Epidermal melanocyte (primary cell): ENCODE measurements at regions not wholly inside any gene's neighbourhood (a gene's known extent, or its start where the extent isn't known, plus 50 kb on each side); places are given as distances from the start of the nearest gene placed in this dataset.
"Not testable (repeated sequence)": the region's sequence is repeated elsewhere in the genome, so short reads cannot be mapped to it uniquely, and the experiment has no call there.

Experiments used
- DNase-seq: peaks from one replicate; pipeline ENCODE4 v3.0.0; 2011; ENCODE audit warnings: low spot score; ENCODE audit not compliant: insufficient read length

DNA sequence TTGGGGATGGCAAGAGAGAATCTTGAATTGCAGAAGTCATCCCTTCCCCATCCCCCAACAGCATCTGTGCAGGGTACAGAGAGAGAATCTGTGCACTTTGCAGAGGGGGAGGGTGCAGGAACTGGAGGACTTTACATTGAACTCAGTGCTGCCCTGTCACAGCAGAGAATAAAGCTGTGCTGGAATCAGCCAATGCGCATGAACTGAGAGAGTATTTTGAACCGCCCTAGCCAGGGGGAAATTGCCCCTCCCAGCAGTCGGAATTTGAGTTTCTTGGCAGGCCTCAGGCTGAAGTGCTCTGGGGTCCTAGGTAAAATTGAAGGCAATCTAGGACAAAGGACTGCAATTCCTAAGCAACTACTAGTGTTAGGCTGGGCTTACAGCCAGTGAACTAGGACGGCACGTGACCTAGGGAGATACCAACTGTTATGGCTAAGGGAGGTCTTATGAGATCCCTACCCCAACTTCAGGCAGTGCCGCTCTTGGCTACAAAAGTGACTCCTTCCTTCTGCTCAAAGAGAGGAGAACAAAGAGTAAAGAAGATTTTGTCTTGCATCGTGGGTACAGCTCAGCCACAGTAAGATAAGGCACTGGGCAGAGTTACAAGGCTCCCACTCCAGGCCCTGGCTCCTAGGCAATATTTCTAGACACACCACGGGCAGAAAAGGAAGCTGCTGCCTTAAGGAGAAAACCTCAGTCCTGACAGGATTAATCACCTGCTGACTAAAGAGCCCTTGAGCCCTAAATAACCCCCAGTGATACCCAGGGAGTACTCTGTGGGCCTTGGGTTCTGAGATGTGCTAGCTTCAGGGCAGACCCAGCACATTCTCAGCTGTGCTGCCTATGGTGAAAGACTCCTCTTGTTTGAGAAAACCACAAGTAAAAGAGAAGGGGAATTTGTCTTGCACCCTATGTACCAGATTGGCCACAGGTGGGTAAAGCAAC, 300.5 kb upstream of the ALCAM start:
- no peak for DNase-seq

DNA sequence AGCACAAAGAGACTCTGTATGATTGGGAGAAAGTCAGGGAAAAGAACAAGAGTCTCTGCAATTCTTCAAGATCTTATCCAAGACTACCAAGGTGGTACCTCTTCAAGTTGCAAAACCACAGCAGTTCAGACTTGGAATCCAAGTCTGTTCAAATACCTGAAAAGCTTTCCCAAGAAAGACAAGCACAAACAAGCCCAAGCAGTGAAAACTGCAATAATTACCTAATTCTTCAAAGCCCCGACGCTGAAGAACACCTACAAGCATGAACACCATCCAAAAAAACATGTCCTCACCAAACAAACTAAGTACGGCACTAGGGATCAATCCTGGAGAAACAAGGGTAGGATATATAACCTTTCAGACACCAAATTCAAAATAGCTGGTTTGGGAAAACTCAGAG, 299.3 kb upstream of the ALCAM start:
- DNase-seq = no peak

DNA sequence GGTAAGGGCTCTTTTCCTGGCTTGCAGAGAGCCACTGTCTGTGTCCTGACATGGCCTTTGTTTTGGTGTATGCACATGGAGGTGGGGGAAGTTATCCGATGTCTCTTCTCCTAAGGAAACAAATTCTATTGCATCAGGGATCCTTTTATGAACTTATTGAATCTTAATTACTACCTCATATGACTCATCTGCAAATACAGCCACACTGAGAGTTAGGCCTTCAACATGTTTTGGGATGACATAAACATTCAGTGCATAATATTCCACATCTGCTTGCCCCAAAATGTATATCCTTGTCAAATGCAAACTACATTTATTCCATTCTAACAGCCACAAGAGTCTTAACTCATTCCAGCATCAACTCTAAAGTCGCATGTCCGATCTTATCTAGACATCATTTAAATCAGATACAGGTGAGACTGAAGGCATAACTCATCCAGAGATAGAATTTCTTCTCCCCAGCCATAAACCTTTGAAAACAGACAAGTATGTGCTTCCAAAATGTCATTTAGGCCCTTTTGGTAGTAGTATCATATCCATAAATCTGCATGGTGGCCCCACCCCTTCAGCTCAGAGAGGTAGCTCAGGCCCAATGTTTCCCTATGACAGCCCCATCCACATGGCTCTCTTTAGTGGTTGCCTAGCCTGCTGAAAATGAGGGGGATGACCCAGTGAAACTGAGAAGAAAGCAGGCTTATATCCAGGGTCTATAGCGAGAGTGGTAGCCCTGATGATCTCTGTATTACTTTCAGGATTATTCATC, 289.5 kb upstream of the ALCAM start:
- no peak for DNase-seq

DNA sequence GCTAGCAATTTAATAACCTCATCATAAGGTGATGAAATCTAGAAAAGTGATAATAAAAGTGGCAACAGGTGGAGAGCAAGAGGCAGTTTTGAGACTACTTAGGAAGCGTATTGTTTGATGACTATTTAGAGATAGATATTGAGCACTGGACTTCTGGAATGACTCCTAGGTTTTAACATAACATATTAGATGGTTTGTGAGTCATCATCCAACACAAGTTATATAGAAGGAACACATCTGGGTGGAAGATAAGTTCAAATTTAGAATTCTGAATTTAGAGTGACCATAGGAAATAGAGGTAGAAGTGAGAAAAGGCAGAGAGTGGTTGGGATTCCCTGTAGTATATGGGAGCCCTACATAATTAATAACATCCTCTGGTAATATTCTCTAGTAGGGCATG, 282.8 kb upstream of the ALCAM start:
- DNase-seq = no peak

DNA sequence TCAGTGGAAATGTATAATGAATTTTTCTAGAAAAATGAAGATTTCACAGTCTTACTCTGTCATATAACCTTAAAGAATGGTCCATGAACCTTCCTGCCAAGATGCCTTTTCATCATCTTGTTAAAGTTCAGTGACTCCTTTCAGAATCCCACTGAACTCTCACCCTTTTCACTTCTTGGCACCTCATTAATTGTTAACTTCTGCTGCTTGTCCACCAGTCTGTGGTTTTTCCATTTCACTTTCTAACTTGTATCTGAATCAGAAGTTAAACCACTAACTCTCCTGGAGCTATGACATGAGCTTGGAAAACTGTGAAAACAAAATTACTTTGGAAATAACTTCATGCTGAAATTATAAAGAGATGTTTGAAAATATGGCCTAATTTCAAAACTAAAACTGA, 281.2 kb upstream of the ALCAM start:
- no peak for DNase-seq

DNA sequence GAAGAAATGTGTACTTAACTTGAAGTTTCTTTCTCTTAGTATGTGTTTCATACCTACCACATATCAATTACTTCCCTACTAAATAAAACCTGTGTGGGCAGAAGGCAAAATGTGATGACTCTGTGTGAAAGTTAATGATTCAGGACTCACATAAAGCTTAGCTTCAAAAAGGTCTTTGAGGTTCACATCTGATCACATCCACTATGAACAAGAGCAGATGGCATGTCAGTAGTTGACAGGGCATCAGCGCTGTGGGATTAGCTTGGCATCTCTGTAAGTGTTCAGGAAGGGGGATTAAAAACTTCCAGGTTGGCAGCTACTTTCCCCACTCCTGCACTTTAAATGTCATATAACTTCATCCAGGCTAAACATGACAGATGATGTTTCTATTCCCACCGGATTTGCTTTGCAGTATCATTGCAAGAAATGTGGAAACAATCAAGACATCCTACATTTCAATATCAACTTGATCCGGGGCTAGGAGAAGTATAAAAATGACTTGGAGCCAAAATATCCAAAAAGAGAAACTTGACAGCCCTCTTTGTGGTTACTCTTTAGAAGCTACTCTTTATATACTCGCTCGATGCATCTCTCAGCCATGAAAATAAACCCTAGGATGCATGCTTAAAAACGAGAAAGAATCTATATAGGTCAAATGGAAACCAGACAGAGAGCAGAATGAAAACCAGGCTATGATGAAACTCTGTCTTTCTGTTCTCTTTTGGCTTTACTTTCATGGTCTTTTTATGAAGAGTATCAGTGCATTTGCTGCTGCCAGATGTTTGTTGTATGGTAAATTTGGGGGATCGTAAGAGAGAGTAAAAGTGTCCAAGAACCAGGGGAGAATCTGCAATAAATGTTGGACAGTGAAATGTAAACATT, 273.1 kb upstream of the ALCAM start:
- DNase-seq = no peak

DNA sequence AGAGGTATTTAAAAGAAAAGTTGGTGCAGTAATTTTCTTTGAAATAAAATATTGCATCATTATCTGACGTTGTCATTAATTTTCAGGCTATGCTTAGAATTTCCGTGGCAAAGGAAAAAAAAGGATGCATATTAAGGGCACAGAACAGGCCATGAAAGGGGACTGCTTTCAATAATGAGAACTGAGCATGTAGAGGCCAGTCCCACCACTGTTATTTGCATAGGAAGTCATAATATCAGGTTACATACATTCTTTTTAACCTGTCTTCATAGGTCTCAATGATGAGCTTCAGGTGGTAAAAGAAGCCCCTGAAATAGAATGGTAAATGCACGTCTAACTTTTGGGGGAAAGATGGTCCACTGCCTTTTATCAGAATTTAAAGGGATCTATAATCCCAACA, 272.1 kb upstream of the ALCAM start:
- no peak for DNase-seq

DNA sequence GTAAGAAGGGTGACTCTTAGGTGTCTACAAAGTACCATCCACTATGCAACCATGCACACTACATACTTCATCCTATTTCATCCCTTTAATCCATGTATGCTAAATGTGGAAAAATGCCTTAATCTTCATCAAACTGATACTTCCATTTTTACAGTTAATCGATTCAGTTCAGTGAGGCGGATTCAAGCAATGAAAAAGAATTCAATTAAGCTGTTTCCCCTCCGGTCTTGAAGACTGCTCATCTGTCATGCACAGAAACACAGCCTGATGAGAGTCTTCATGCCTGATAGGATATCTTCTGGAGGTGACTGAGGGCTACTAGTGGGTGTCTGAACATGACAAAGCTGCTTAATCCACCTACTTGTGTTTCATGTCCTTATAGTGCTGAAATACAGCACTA, 270.6 kb upstream of the ALCAM start:
- no peak for DNase-seq

DNA sequence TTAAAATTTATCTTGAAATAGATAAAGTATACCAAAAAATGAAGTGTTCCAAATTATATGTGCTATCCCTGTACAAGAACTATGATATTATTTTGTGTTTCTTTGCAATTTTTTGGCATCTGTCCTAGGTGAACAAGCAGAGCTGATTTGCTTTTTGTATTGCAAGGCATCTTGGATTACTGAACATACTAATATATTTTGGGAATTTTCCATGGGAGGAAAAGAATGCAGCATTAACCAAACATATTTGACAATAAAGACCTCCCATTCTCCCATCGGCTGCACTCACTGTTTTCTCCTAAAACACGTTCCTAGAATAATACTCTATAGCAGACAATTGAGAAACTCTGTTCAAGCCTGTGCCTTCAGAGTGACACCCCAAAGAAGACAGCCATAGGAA, 265.1 kb upstream of the ALCAM start:
- DNase-seq = no peak

DNA sequence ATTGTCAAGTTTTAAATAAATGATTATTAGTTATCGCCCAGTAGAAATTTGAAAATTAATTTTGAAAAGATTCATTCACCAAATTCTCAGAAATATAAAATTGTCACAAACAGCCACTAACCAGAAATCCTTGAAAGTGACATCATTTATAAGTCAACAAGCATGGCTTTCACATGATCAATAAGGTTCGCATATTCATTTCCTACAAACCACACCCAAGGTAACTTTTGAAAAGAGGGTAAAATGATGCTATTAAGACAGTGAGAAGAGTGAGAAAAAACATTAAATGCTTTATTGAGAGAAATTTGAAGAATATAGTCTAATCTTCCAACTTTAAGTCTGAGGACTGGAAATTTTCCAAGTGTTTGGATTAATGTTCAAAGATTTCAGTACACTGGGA, 263.6 kb upstream of the ALCAM start:
- DNase-seq = no peak

DNA sequence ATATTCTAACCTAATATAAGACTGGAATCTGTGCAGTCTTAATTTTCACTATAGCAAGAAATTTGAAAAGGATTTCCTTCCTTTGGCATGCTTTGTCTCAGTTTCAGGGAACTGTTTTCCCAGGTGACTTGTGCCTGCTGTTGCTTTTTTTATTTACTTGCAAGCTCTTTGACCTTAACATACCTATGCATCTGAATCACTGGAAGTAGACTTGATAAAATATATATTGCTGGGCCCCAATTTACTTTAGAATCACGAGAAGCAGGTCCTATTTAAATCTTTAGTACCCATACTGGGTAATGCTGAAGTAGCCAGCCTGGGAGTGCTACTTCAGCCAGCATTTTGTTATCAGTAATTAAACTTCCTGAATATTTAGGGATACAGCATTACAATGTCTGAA, 257.9 kb upstream of the ALCAM start:
- no peak for DNase-seq

DNA sequence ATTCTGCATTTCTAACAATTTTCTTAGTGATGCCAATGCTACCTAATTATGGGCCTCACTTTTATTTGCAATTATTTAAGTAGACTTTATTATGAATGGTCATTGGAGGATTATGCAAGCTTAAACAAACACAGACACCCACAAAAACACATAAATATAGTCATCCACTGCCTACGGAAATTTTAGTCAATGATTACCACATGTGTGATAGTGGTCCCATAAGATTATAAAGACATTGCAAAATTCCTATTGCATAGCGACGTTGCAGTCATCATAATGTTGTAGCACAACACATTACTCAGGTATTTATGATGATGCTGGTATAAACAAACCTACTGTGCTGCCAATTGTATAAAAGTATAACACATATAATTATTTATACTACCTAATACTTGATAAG, 247.8 kb upstream of the ALCAM start:
- no peak for DNase-seq

DNA sequence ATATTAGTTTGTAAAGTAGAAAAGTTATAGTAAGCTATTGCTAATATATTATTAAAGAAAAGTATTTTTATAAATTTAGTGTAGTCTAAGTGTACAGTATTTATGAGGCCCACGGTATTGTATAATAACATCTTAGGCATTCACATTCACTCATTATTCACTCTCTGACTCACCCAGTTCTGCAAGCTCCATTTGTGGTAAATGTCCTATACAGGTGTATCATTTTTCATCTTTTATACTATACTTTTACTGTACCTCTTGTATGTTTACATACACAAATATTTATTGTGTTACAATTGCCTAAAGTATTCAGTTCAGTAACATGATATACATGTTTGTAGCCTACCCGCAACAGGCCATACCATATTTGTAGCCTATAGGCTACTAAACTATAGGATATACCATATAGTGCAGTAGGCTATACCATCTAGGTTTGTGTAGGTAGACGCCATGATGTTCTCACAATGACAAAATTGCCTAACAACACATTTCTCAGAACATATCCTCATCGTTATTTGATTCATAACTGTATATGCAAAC, 246.8 kb upstream of the ALCAM start:
- no peak for DNase-seq

DNA sequence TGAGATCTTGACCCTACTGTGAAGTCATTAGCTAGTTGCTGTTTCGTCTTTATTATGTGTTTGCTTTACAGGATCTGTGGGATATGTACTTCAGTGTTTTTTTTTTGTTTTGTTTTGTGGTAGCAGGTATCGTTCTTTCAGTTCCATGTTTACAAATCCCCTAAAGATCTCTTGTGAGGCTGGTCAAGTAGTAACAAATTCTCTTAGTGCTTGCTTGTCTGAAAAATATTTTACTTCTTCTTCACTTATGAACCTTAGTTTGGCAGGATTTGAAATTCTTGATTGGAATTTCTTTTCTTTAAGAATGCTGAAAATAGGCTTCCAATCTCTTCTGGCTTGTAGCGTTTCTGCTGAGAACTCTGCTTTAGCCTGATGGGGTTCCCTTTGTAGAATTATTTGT, 235.8 kb upstream of the ALCAM start:
- DNase-seq = no peak

DNA sequence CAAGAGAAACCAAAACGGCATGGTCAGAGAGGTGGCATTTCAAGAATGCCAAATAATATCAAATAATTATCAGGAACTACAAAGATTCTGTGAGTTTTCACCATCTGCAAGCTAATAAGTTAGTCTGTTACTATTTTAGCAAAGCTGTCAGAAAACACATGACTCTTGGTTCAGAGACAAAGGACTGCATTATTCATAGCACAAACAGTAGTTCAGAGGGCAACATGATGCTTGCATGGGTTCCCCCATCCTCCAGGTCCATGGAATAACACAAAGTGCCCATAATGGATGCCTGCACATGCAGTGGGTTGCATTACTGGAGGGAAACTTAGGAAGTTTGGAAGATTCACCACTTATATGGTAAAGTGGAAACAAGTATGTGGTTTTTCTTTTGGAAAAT, 228.8 kb upstream of the ALCAM start:
- DNase-seq = no peak

DNA sequence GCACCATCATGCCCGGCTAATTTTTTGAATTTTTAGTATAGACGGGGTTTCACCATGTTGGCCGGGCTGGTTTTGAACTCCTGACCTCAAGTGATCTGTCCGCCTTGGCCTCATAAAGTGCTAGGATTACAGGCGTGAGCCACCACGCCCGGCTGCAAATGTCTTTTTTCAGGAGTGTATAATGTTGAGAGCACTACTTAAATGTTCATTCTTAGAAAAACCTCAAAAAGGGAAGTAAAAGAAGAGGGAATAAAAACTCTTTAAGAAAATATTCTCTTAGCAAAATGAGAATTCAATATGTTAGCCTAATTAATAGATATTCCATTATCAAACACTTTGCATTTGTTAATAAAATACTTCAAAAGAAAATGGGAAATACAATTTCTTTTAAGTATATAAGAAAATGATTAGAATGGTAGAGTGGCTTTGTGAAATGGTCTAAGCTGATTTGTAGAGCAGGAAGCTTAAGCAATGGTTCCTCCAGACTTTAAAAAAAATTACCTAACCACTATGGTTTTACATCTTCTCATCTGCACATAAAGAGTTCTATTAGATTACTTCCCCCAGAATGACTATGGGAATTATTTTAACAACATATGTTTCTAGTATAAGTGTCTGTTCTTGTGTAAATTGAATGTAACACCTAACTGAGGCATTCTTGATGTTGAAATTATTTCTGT, 226.7 kb upstream of the ALCAM start:
- DNase-seq = no peak

DNA sequence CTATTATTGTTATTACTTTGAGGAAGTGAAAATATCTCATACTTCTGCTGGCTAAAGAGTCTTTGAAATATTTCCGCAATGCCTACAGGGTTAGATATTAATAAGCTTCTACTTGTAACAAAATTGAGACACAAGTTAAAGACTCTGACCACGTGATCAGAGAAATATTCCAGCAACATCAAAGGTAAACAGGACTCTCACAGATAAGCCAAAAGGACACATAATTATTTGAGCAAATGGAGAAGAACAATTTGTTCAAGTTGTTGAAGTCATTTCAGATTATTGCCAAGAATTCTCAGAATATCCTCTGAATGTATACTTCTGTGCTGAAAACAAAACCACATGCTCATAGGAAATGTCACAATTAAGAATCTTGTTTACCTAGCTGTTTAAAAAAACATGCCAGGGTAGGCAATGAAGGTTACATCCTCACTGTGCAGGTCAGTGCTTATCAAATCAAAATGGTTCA, 225.8 kb upstream of the ALCAM start:
- no peak for DNase-seq

DNA sequence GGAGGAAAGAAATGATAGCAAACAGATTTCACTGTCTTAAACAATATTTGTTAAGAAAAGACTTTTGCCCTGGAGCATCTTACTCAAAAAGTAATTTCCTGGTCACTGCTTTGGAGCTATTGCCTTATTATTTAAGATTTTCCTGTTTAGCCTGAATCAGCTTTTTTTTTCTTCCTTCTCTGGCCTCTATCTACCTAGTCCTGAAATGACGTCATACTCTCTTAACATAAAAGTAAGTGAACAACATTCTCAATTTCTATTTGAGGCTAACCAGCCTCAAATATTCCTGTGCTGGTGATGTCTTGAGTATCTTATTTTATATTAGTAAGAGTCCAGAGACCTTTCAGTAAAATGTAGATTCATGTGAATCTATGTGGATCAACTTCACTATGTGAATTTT, 221.9 kb upstream of the ALCAM start:
- no peak for DNase-seq

DNA sequence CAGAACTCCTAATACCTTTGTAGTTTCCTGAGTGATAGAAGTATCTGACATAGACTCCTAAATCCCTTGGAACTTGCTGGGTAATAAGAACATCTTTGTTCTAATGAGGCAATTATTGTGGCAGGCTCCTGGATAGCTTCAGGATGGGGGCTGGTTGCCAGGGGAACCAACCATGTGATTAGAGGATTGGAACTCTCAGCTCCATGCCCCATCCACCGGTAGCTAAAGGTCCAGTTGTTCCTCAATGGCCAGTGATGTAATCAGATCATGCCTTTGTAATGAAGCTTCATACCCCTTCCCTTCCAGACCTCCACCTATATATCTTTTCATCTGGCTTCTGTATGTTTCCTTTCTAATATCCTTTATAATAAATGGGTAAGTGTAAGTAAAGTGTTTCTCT, 221.2 kb upstream of the ALCAM start:
- DNase-seq = no peak

DNA sequence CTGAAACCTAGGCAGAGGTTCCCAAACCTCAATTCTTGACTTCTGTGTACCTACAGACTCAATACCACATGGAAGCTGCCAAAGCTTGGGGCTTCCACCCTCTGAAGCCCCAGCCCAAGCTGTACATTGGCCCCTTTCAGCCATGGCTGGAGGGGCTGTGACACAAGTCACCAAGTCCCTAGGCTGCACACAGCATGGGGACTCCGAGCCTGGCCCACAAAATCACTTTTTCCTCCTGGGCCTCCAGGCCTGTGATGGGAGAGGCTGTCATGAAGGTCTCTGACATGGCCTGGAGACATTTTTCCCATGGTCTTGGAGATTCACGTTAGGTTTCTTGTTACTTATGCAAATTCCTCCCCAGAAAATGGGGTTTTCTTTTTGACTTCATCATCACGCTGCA, 217.5 kb upstream of the ALCAM start:
- not testable (repeated sequence) for DNase-seq

DNA sequence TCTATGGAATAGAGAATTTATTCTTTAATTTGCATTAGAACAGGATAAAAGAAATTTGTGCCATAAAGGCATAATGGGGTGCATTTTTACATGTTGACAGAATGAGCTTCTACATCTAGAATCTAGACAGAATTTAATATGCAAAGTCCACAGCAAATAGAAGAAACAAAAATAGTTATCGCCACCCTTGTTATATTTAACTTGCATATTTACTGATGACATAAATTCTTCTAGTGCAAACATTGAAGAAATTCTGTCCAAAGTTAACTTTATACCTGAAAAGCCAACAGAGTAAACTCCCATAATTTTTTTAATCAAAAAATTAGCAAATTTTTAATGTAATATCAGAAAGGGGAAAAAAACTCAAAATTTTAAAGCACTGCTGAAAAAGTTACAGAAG, 213.7 kb upstream of the ALCAM start:
- DNase-seq = no peak
